ENCODE measurements at regions not wholly inside any gene's neighbourhood (a gene's known extent, or its start where the extent isn't known, plus 50 kb on each side); places are given as distances from the start of the nearest gene placed in this dataset.

- Histone ChIP-seq H3K4me3 (ENCODE audit: low read depth, low read length) (no peak overlapping the region), H3K36me3 (no peaks in the 10 kb centered on the region), H3K27ac (no peak overlapping the region), H3K27me3 (ENCODE audit: insufficient read depth, low read depth, severe bottlenecking) (no peaks in the 10 kb centered on the region), H3K9me3 (ENCODE audit: severe bottlenecking) (no peaks in the 10 kb centered on the region)
- TF ChIP-seq, protein P1, sequence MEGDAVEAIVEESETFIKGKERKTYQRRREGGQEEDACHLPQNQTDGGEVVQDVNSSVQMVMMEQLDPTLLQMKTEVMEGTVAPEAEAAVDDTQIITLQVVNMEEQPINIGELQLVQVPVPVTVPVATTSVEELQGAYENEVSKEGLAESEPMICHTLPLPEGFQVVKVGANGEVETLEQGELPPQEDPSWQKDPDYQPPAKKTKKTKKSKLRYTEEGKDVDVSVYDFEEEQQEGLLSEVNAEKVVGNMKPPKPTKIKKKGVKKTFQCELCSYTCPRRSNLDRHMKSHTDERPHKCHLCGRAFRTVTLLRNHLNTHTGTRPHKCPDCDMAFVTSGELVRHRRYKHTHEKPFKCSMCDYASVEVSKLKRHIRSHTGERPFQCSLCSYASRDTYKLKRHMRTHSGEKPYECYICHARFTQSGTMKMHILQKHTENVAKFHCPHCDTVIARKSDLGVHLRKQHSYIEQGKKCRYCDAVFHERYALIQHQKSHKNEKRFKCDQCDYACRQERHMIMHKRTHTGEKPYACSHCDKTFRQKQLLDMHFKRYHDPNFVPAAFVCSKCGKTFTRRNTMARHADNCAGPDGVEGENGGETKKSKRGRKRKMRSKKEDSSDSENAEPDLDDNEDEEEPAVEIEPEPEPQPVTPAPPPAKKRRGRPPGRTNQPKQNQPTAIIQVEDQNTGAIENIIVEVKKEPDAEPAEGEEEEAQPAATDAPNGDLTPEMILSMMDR (IDR thresholded peaks at IDR 0.05; ENCODE audit: low read depth, low read length): no peak
- DNase-seq: no peak
Measured at GRCh38 chr1:90107990-90108389, 113.1 kb downstream of the ZNF326 start.

DNA sequence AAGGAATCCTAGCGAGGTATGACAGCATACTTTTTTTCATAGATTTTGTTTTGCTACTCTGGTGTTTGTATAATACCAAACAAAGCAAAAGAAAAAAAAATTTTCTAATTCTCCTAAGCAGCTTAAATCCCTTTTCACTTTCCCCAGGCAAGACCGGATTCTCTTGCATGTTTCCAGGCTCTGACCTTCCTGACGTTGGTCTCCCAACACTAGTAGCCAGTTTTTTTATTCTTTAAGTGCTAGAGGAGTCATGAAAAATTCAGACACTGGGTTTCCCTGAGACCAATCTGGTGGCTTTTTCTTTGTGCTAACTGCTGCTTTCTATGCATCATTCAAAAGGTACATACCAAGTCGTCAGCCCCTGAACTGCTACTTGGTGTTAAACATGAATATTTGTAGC is 111.4 kb downstream of the ZNF326 start:
- Histone ChIP-seq H3K9me3 (ENCODE audit: severe bottlenecking) (no peaks in the 10 kb centered on the region), H3K4me3 (ENCODE audit: low read depth, low read length) (no peak overlapping the region), H3K27me3 (ENCODE audit: insufficient read depth, low read depth, severe bottlenecking) (no peaks in the 10 kb centered on the region), H3K27ac (no peak overlapping the region), H3K36me3 (no peaks in the 10 kb centered on the region)
- DNase-seq: no peak
- TF ChIP-seq, protein P1 (IDR thresholded peaks at IDR 0.05; ENCODE audit: low read depth, low read length): no peak

- H3K27ac ChIP-seq: no peak overlapping the region
- TF ChIP-seq, protein P1 (IDR thresholded peaks at IDR 0.05; ENCODE audit: low read depth, low read length): no peak
- no peak overlapping the region for H3K4me3 ChIP-seq (ENCODE audit: low read depth, low read length)
- H3K9me3 ChIP-seq (ENCODE audit: severe bottlenecking): no peaks in the 10 kb centered on the region
- no peaks in the 10 kb centered on the region for H3K36me3 ChIP-seq
- DNase-seq: no peak
- H3K27me3 ChIP-seq (ENCODE audit: insufficient read depth, low read depth, severe bottlenecking): no peaks in the 10 kb centered on the region
Measured at GRCh38 chr1:90104941-90105538, 110.1 kb downstream of the ZNF326 start.

DNA sequence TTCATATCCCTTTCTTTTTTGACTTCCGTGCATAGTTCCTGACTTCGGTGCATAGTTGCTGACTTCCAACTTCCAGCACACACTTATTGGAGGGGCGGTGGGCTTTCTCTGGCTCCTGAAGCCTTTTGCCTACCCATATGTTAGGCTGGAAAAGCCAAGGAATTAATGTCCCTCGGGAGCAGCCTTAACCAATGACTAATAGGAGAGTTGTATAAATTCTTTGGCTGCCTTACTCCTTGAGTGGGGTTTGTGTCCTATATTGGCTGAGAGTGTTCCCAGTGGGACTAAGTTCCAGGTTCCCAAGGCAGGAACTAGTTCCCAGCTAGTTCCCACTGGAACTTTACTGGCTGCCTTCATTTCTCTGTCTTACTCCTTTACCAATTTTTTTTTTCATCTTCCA is 105.7 kb downstream of the ZNF326 start:
- Histone ChIP-seq H3K4me3 (ENCODE audit: low read depth, low read length) (no peak overlapping the region), H3K27me3 (ENCODE audit: insufficient read depth, low read depth, severe bottlenecking) (no peaks in the 10 kb centered on the region), H3K9me3 (ENCODE audit: severe bottlenecking) (peaks cover 9% of the 10 kb centered on the region), H3K36me3 (no peaks in the 10 kb centered on the region), H3K27ac (no peak overlapping the region)
- DNase-seq: no peak
- TF ChIP-seq, protein P1 (IDR thresholded peaks at IDR 0.05; ENCODE audit: low read depth, low read length): no peak

GRCh38 chr1:90092441-90092840 is 97.5 kb downstream of the ZNF326 start:
- no peak for DNase-seq
- H3K27me3 ChIP-seq (ENCODE audit: insufficient read depth, low read depth, severe bottlenecking): no peaks in the 10 kb centered on the region

More at GRCh38 chr1:90092441-90092840, 97.5 kb downstream of the ZNF326 start:
- H3K27ac ChIP-seq: no peak overlapping the region
- H3K4me3 ChIP-seq (ENCODE audit: low read depth, low read length): no peak overlapping the region
- H3K36me3 ChIP-seq: no peaks in the 10 kb centered on the region
- peaks cover 11% of the 10 kb centered on the region for H3K9me3 ChIP-seq (ENCODE audit: severe bottlenecking)
- TF ChIP-seq, protein P1 (IDR thresholded peaks at IDR 0.05; ENCODE audit: low read depth, low read length): no peak
